Sigmoid colon (tissue), 4 donors: ENCODE measurements at regions not wholly inside any gene's neighbourhood (a gene's known extent, or its start where the extent isn't known, plus 50 kb on each side); places are given as distances from the start of the nearest gene placed in this dataset.

Experiments
- EP300 ChIP-seq, 4 donors: sonication (generic); formaldehyde crosslinking; IDR thresholded peaks; one replicate each; pipeline ENCODE4 v1.6.1; 2017; ENCODE audit warnings: antibody characterized with exemption in 4 of 4
- POLR2AphosphoS5 ChIP-seq, 4 donors: sonication (generic); formaldehyde crosslinking; IDR thresholded peaks; one replicate each; pipeline ENCODE4 v1.6.1; 2017; ENCODE audit warnings: antibody characterized with exemption in 4 of 4

DNA sequence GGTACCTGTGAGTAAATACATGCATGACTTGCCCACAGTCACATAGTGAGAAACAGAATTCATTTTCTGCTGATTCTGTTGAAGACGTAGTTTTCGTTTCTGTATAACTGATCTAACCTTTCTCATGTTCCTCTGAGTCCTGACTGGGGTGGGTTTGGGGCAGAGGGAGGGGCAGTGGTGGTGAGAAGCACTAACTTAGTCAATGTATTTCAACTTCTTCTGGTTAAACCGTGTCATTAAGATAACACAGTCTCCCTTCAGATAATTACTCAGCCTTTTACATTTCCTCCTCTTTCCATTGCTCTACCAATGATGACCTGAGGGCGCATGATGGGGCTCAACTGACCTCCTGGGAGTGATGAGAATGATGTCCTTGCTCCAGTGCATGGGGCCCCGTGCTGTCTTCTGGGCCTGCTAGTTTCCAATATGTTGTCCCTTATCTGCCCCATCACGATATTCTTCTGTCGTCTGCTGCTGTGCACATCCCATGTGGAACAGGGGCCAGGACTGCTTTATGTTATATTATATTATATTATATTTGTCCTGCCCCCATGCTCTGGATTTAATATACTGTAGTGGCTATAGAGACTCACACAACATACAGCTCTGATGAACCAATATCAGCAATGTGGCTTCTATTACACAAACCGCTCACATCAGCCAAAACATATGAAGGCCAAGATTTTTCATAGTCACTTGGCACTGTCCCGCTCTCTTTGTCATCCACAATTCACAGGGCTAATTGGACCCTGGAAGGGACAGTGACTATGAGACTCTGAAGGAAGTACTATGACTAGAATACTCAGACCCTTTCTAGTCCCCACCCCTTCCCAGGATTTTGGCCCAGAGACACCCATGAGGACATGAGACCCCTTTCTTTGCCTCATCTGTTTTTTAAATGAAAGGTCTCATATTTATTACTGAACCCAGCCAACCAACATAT, 407.1 kb upstream of the MCTP2 start:
- TF ChIP-seq EP300 (IDR thresholded peaks at IDR 0.05): no peak
- TF ChIP-seq POLR2AphosphoS5 (IDR thresholded peaks at IDR 0.05): no peak
